K562 (cell line): ENCODE measurements at regions not wholly inside any gene's neighbourhood (a gene's known extent, or its start where the extent isn't known, plus 50 kb on each side); places are given as distances from the start of the nearest gene placed in this dataset.

Source experiments
- CTCF ChIP-seq, 3 experiments: IDR thresholded peaks in 2 of 3; conservative IDR thresholded peaks in 1 of 3; 2 replicates each; pipeline ENCODE4 v1.5.1; 2011 to 2012; ENCODE audit warnings: low read length in 3 of 3, mild to moderate bottlenecking in 3 of 3, control low read depth in 2 of 3, improper control_type of control experiment in 1 of 3, inconsistent platforms in 1 of 3, low read depth in 1 of 3, mixed read lengths in 1 of 3, moderate library complexity in 1 of 3; ENCODE audit not compliant: insufficient read depth in 2 of 3
- ESRRB ChIP-seq: fragments of 250-450 bp; sonication (Bioruptor Pico); IDR thresholded peaks from 2 replicates; pipeline ENCODE4 v1.5.0; 2020; ENCODE audit warnings: mild to moderate bottlenecking, moderate library complexity, borderline replicate concordance
- KDM1A ChIP-seq, 2 experiments: fragments of 450-650 bp; IDR thresholded peaks; 2 replicates each; pipeline ENCODE4 v1.6.1; 2016; ENCODE audit warnings: mild to moderate bottlenecking in 2 of 2
- KLF13 ChIP-seq: fragments of 450-650 bp; IDR thresholded peaks from 2 replicates; pipeline ENCODE4 v1.6.1; 2016; ENCODE audit warnings: missing genetic modification characterization, low read depth, mild to moderate bottlenecking, missing compliant biosample characterization, moderate library complexity, borderline replicate concordance

DNA sequence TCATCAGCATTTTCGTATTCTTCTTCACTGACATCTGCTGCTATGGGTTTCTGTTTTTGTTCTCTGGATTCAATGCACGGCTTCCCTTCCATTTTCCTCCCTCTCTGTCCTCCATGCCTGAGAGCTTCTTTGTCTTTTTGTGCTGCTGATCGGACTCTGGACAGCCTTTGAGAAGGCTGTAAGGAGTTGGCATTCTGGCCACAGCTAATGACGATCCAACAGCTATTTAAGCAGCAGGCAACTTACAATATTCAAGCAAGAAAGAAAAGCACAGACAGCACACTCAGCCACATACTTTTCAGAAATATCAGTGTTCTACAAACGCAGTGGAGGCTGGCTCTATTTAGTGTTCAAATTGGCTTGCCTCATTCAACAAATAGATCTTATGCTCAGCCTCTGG, 60.9 kb upstream of the ZC3H12C start:
- no peak for TF ChIP-seq ESRRB
- no peak for TF ChIP-seq KDM1A (IDR thresholded peaks at IDR 0.05)
- no peak for TF ChIP-seq KLF13 (tag)
- no peak for TF ChIP-seq CTCF (IDR thresholded peaks at IDR 0.05 in 2 of 3, conservative IDR thresholded peaks at IDR 0.05 in 1 of 3; ENCODE audit: insufficient read depth in 2 of 3, low read depth in 1 of 3, low read length in 3 of 3)
